Brain pericyte (primary cell): ENCODE measurements at regions not wholly inside any gene's neighbourhood (a gene's known extent, or its start where the extent isn't known, plus 50 kb on each side); places are given as distances from the start of the nearest gene placed in this dataset.

ENCODE experiments used
- DNase-seq: peaks from one replicate; pipeline ENCODE4 v3.0.0-alpha.2; 2012; ENCODE audit warnings: low read depth, low spot score

DNA sequence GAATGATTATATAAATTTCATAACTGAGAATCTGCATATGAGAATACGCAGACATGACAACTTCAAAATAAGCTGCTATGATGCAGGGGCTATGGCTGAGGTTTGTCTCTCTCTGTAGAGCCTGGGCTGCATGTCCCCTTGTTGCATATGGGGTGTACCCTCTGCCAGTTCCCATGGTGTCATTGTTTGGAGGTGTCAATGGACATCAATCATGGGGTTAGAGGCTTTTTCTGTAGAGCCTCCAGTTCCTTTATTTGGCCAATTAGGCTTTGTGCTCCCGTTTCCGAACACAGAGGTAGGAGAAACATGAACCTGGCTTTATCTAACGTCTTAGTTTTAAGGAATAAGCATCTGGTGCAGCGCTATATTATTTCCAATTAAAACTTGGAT, 77.3 kb upstream of the RARB start:
- DNase-seq = no peak

DNA sequence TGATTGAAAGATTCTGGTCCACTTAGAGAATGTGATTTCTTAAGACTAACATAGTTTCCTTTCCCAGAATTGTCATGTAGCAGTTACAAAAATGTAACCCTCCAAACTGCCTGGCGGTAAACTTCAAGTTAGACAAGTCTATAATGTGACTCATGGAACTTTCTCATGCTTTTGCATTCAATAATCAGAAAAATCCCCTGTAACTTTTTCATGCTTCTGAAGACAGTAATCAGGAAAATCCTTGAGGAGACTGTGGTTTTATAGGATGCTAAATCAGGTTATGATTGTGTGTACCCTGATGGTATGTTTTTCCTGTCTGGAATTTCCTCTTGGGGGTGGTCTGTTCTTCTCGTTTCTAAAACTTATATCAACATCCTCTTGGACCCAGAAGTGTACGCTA, 74.0 kb upstream of the RARB start:
- no peak for DNase-seq

DNA sequence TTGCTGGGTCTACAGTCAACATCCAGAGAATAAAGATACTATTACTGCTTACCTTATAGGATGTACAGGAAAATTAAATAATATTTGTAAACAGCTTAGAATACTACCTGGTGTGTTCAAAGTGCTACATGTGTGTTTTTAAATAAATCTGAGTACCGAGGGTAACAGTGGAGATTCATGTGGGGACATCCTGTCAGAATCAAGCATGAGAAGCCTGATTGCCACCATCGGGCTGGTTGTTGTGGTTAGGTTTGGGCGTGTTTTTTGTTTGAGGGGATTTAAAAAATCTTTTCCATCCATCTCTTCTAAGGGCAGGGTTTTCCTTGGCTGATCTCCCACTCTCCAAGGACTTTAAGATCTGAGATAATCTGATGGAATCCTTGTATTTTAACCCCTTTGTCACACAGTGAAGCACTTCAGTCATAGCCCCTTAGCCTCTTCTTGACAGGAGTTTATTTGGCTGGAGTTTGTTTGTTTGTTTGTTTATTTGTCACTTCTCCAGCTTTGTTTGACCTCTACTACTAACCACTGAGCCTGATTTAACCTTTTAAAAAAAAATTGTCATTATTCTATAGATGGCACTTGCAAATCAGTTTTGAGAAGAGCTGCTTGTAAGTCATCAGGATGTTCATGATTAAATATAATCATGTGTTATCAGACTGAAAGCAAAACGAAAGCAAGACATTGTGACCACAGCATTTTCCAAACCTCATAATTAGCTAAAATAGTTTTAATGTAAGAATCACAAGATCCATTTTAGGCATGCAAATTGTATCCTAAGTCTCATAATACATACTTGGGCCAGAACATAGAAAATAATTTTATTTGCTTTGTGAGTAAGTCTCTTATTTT, 72.8 kb upstream of the RARB start:
- DNase-seq = no peak

DNA sequence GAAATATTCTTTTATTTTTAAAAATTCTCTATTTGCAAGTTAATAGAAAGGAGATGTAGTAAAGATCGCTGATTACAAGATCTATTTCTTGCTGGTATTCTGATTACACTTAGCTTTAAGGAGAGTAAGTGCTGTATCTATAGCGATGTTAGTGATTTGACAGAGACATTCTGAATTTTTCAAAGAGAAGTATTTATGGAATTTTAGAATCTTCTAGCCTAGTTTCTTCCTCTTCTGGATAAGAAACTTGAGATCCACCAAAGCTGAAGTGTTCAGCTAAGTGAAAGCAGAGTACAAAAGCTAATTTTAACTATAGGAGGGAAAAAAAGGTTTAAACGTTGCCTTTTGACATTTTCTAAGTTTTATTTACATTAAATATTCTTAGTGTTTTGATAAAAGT, 72.1 kb upstream of the RARB start:
- no peak for DNase-seq

DNA sequence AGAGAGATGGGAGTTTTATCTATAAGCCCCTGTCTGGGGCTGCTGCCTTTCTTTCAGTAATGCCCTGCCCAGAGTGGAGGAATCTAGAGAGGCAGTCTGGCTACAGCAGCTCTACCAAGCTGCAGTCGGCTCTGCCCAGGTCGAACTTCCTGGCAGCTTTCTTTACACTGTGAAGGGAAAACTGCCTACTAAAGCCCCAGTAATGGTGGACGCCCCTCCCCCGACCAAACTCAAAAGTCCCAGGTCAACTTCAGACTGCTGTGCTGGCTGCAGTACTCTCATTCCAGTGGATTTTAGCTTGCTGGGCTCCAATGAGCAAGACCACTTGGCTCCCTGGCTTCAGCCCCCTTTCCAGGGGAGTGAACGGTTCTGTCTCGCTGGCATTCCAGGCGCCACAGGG, 65.9 kb upstream of the RARB start:
- DNase-seq = no peak

DNA sequence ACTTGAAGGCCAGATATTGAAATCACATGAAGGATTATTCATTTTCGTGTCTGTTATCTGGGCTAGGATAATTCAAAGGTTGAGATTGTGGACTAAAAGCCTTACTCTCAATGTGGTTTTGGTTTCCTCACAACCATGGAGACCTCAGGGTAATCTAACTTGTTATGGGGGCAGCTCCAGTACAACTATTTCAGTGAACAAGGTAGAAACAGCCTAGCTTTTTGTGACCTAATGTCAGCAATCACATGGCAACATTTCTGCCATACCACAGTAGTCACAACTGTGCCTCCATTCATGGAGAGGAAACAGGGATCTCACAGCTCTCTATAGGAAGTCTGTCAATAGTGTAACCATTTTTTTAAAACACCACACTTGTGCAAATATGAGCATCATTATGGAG, 62.4 kb upstream of the RARB start:
- DNase-seq = no peak

DNA sequence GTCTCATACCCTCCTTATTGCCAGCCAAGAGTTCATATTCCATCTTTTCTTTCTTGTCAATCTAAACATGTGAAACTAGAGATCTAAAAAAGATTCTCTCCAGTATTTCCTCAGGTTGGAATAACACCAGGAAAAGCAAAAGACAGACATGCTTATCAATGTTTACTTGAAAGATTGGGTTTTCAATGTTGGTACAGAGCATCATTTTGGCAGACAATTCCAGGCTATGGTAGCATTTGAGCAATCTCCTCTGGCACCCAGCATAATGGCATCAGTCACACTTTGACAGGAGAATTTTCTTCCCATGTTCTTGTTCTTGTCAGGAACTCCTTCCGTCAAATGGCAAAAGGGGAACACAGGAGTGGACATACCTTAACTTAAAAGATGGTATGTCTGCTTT, 61.0 kb upstream of the RARB start:
- DNase-seq = no peak

DNA sequence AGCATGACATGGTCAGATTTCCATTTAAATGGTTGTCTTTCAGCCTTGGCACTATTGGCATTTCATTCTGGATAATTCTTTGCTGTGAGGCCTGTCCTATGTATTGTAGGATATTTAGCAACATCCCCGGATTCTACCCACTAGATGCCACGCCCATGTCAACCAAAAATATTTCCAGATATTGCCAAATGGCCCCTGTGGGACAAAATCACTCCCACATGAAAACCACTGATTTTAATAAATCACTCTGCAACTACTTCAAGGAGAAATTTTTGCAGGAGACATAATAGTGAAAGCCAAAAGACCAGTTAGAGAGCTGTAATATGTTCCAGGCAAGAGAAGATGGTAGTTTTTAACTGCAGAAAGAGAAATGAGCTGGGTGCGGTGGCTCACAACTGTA, 55.9 kb upstream of the RARB start:
- no peak for DNase-seq

DNA sequence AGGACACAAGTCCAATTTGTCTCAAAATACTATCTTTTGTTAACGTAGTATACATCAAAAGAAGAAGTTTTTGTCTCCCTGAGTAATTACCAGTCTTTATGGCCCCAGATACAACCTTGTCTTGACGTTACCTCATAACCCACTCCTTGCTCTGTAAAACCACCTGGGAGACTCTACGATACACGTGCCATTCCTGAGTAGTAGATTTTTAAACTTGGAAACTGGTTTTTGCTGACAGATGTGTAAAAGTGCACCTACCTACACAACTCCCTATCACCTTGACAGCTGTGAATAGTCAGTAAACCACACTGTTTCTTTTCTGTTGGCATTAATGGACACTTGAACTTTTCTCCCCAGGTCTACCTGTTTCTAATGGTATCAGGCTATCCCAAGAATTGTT, 51.7 kb upstream of the RARB start:
- DNase-seq = no peak

DNA sequence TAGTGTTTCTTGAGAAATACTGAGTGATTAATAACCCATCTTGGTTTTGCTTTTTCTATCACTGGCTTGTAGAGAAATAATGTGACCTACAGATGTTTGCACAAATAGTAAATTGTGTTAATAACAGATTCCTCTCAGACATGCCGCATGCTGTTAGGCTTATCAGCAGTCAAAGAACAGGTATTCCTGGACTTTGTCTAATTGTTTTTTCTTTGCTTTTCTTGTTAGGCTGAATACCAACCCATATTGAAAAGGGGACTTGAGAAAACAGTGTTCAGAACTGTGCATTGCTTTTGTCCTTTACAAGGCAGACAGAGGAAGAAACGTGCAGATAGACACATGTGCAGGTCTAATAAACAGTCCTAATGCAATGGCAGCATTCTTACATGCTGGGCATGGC, 51.0 kb upstream of the RARB start:
- DNase-seq = no peak
